Epithelial cell of proximal tubule (primary cell): ENCODE measurements at regions not wholly inside any gene's neighbourhood (a gene's known extent, or its start where the extent isn't known, plus 50 kb on each side); places are given as distances from the start of the nearest gene placed in this dataset.

ENCODE experiments used
- DNase-seq: peaks from one replicate; pipeline ENCODE4 v3.0.0-alpha.2; 2011; ENCODE audit warnings: low read depth
- H3K4me3 ChIP-seq: 2 replicates; pipeline ENCODE4 v1.5.1; 2011; ENCODE audit warnings: low read depth, mild to moderate bottlenecking, low read length
- TF ChIP-seq, protein P1 (sequence below): conservative IDR thresholded peaks from 2 replicates; pipeline ENCODE4 v1.5.1; 2012; ENCODE audit warnings: low read depth, mild to moderate bottlenecking, low read length

DNA sequence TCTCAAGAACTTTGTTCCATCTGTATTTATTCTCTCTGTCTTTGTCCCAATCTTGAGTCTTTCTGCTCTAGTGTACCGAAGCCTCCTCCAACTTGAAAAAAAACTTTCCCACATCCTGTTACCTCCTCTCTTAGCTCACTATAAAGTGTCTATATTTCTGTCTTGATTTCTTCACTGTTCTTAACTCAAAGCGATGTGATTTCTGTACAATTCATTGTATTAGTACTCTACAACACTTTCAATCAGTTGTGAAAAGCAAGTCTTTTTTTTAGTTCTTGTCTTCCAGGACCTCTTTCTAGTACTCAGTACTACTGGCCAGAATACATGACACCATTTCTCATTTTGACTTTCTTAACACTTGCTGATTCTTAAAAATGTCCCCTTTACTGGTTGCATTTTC, 353.5 kb upstream of the SATB1 start:
- no peak for DNase-seq

DNA sequence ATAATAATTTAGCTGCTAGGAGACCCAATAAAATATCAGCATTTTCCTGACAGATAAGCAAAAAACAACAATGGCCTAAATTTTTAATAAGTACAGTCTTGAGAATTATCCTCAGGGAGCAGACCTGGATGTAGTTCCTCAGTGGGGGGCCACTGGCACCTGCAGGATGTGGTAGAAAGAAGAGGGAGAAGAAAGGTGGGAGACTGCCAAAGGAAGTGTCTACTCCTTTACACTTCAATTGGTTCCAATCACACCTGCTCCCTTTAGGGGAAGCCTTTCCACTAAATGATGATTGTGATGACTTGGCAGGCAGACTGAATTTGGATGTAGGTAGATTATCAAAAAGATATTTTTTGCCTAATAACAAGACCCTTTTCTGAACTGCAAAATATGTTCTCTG, 353.0 kb upstream of the SATB1 start:
- no peak for DNase-seq
- TF ChIP-seq, protein P1, sequence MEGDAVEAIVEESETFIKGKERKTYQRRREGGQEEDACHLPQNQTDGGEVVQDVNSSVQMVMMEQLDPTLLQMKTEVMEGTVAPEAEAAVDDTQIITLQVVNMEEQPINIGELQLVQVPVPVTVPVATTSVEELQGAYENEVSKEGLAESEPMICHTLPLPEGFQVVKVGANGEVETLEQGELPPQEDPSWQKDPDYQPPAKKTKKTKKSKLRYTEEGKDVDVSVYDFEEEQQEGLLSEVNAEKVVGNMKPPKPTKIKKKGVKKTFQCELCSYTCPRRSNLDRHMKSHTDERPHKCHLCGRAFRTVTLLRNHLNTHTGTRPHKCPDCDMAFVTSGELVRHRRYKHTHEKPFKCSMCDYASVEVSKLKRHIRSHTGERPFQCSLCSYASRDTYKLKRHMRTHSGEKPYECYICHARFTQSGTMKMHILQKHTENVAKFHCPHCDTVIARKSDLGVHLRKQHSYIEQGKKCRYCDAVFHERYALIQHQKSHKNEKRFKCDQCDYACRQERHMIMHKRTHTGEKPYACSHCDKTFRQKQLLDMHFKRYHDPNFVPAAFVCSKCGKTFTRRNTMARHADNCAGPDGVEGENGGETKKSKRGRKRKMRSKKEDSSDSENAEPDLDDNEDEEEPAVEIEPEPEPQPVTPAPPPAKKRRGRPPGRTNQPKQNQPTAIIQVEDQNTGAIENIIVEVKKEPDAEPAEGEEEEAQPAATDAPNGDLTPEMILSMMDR, result no peak

More for the DNA sequence above, 353.5 kb upstream of the SATB1 start:
- TF ChIP-seq, protein P1, result no peak
- no peak overlapping the region for H3K4me3 ChIP-seq

DNA sequence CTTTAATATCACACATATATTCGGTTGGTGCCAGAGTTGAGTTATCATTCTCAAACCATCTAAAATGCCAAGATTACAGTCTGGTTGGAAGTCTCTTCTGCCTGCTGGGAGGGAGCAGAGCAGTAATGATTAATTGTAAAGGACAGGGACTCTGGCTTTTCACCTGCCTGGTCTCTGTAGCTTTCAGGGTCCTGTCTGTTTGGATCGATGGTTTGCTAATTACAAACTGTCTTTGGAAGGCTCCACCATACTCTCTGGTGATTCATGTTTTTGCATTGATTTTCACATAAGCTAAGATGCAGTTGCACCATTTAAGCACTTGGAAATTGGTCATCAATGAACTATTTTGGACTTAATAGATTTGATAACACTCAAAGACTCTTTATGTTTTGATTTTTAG, 350.4 kb upstream of the SATB1 start:
- TF ChIP-seq, protein P1, result no peak
- DNase-seq, result no peak
- H3K4me3 ChIP-seq, result no peak overlapping the region

More for the DNA sequence above, 353.0 kb upstream of the SATB1 start:
- no peak overlapping the region for H3K4me3 ChIP-seq

DNA sequence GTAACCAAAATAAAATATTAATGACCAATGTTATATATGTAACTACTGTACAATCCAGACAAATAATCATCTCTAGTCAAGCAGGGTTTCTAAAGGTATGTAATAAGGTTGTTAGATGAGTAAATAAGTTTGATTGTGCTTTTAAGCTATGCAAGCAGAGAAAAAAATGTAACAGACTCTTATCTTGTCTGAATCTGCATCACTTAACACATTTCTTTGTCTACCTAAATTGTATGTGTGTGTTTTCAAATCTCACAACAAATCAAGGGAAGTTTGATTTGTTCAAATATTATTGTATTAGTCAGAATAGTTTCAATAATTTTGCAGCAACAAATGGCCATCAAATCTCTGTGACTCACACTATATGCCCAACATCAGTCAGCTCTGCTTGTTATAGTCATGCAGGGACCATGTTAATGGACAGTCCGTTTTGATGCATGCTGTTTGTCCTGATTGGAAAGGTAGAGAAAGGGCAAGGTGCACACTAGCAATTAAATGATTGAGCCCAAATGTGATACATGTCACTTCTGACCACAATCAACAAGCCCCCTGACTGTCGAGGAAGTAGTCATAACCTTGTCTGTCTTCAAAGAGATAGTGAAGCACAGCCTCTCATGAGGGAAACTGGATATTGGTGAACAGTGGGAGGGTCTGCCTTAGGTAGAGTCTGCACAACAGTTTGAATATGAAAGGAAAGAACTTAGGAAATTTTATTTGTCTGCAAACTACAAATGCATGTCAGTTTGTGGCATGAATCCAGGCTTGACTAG, 349.4 kb upstream of the SATB1 start:
- TF ChIP-seq, protein P1, result no peak
- H3K4me3 ChIP-seq, result no peak overlapping the region
- no peak for DNase-seq

DNA sequence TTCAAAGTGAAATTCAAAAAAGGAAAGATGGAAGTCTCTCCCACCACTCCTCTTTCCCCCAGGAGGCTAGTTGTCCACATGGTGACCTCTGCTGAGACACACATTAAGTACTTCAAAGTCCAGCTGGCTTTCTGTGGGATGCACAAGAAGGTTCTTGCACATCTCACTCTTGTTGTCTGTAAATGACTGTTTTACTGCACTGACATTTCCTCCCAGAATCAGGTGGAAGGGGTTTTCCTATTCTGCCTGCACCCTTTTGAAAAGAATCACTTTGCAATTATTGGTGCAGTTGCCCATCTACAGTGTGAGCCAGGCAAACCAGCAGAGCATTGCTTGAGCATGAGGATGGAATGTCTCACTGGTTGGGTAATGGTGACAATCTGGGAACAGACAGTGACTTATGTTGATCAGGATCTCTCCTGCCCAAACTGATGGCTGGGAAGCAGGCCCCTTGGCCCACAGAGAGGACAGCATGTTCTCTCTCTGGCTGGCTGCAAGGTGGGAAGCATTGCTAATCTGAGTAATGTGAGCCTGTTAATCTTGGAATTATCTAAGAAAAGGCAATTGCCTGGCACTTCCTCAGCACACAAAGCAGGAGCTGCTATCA, 347.7 kb upstream of the SATB1 start:
- no peak overlapping the region for H3K4me3 ChIP-seq
- TF ChIP-seq, protein P1, result no peak
- no peak for DNase-seq

DNA sequence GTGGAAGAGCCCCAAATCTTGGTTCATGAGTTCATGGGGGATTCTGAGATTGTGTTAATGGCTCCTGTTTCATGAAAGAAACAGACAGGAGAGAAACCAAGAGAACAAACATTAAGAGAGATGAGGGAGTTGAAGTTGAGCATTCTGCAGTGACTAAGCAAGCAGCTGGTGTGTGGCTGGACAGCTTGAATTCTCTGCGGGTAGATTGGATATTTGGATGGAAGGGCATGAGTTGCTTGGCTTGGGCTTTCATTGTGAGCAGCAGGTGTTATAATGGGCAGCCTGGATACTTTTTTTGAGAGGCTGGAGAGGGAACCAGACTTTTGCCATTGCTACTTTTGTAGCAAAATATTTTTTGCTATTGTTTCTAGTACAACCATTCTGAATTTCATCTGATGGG, 346.8 kb upstream of the SATB1 start:
- H3K4me3 ChIP-seq, result no peak overlapping the region
- DNase-seq, result no peak
- TF ChIP-seq, protein P1, result no peak

DNA sequence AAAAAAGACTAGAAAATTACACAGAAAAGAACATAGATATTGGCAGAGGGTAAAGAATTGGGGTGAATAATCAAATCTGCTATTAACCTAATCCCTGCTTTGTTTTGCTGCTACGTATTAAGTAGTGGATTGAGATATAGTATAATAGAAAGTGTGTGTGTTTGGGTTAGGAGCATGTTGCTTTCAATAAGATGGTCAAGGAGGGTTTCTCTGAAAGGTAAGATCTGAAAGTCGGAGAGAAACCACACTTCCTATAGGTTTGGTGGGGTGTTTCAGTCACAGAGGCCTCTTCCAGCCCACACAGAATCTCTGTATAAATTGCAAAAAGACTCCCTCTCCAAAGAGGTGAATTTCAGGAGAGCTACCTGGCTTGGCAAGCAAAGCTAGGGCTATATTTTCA, 345.7 kb upstream of the SATB1 start:
- no peak for DNase-seq
- TF ChIP-seq, protein P1, result no peak
- H3K4me3 ChIP-seq, result no peak overlapping the region
